ENCODE measurements at regions not wholly inside any gene's neighbourhood (a gene's known extent, or its start where the extent isn't known, plus 50 kb on each side); places are given as distances from the start of the nearest gene placed in this dataset.

GRCh38 chr19:34835631-34836351, 62.8 kb upstream of the ZNF599 start:
- DNase-seq (ENCODE audit: low read depth), result no peak
- H3K4me3 ChIP-seq (ENCODE audit: low read depth, low read length), result no peak overlapping the region
- no peak for TF ChIP-seq CTCF (IDR thresholded peaks at IDR 0.05; ENCODE audit: control insufficient read depth, extremely low read depth, insufficient read depth)

GRCh38 chr19:34834472-34835061, 61.6 kb upstream of the ZNF599 start:
- TF ChIP-seq CTCF (IDR thresholded peaks at IDR 0.05; ENCODE audit: control insufficient read depth, extremely low read depth, insufficient read depth), result no peak
- DNase-seq (ENCODE audit: low read depth), result no peak
- H3K4me3 ChIP-seq (ENCODE audit: low read depth, low read length), result no peak overlapping the region

GRCh38 chr19:34832581-34833112, 59.6 kb upstream of the ZNF599 start:
- no peak for TF ChIP-seq CTCF (IDR thresholded peaks at IDR 0.05; ENCODE audit: control insufficient read depth, extremely low read depth, insufficient read depth)
- no peak overlapping the region for H3K4me3 ChIP-seq (ENCODE audit: low read depth, low read length)
- no peak for DNase-seq (ENCODE audit: low read depth)

GRCh38 chr19:34831714-34832113, 58.7 kb upstream of the ZNF599 start:
- H3K4me3 ChIP-seq (ENCODE audit: low read depth, low read length), result no peak overlapping the region
- no peak for DNase-seq (ENCODE audit: low read depth)
- no peak for TF ChIP-seq CTCF (IDR thresholded peaks at IDR 0.05; ENCODE audit: control insufficient read depth, extremely low read depth, insufficient read depth)

GRCh38 chr19:34828156-34828555, 55.1 kb upstream of the ZNF599 start:
- no peak for TF ChIP-seq CTCF (IDR thresholded peaks at IDR 0.05; ENCODE audit: control insufficient read depth, extremely low read depth, insufficient read depth)
- no peak for DNase-seq (ENCODE audit: low read depth)
- H3K4me3 ChIP-seq (ENCODE audit: low read depth, low read length), result no peak overlapping the region

GRCh38 chr19:34825212-34825611, 52.2 kb upstream of the ZNF599 start:
- no peak for TF ChIP-seq CTCF (IDR thresholded peaks at IDR 0.05; ENCODE audit: control insufficient read depth, extremely low read depth, insufficient read depth)
- DNase-seq (ENCODE audit: low read depth), result no peak

More at GRCh38 chr19:34825212-34825611, 52.2 kb upstream of the ZNF599 start:
- H3K4me3 ChIP-seq (ENCODE audit: low read depth, low read length), result no peak overlapping the region

All from LNCaP clone FGC (cell line).